Mammary epithelial cell (primary cell): ENCODE measurements at regions not wholly inside any gene's neighbourhood (a gene's known extent, or its start where the extent isn't known, plus 50 kb on each side); places are given as distances from the start of the nearest gene placed in this dataset.
"Not testable (repeated sequence)": the region's sequence is repeated elsewhere in the genome, so short reads cannot be mapped to it uniquely, and the experiment has no call there.

Source experiments
- EZH2 ChIP-seq: IDR thresholded peaks from 2 replicates; pipeline ENCODE4 v1.6.1; 2012; ENCODE audit warnings: low read length, inconsistent platforms, borderline replicate concordance
- TF ChIP-seq, protein P1 (sequence below), 2 donors: IDR thresholded peaks in 1 of 2; conservative IDR thresholded peaks in 1 of 2; 2 replicates each; pipeline ENCODE4 v1.5.1; 2011 to 2012; ENCODE audit warnings: inconsistent platforms in 2 of 2, low read length in 2 of 2, mild to moderate bottlenecking in 2 of 2, control low read depth in 1 of 2, low read depth in 1 of 2; ENCODE audit not compliant: insufficient read depth in 1 of 2; ENCODE audit errors: extremely low read depth in 1 of 2

DNA sequence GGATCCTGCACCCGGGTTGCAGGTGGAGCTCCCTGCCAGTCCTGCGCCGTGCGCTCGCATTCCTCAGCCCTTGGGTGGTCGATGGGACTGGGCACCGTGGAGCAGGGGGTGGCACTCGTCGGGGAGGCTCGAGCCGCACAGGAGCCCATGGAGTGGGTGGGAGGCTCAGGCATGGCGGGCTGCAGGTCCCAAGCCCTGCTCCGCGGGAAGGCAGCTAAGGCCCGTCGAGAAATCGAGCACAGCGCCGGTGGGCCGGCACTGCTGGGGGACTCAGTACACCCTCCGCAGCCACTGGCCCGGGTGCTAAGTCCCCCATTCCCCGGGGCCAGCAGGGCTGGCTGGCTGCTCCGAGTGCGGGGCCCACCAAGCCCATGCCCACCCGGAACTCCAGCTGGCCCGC lies 226.1 kb downstream of the FRK start:
- TF ChIP-seq, protein P1, sequence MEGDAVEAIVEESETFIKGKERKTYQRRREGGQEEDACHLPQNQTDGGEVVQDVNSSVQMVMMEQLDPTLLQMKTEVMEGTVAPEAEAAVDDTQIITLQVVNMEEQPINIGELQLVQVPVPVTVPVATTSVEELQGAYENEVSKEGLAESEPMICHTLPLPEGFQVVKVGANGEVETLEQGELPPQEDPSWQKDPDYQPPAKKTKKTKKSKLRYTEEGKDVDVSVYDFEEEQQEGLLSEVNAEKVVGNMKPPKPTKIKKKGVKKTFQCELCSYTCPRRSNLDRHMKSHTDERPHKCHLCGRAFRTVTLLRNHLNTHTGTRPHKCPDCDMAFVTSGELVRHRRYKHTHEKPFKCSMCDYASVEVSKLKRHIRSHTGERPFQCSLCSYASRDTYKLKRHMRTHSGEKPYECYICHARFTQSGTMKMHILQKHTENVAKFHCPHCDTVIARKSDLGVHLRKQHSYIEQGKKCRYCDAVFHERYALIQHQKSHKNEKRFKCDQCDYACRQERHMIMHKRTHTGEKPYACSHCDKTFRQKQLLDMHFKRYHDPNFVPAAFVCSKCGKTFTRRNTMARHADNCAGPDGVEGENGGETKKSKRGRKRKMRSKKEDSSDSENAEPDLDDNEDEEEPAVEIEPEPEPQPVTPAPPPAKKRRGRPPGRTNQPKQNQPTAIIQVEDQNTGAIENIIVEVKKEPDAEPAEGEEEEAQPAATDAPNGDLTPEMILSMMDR (conservative IDR thresholded peaks at IDR 0.05 in 1 of 2, IDR thresholded peaks at IDR 0.05 in 1 of 2; ENCODE audit: extremely low read depth in 1 of 2, insufficient read depth in 1 of 2, low read depth in 1 of 2, low read length in 2 of 2) = not testable (repeated sequence)
- not testable (repeated sequence) for TF ChIP-seq EZH2
